ENCODE measurements at regions not wholly inside any gene's neighbourhood (a gene's known extent, or its start where the extent isn't known, plus 50 kb on each side); places are given as distances from the start of the nearest gene placed in this dataset.

DNA sequence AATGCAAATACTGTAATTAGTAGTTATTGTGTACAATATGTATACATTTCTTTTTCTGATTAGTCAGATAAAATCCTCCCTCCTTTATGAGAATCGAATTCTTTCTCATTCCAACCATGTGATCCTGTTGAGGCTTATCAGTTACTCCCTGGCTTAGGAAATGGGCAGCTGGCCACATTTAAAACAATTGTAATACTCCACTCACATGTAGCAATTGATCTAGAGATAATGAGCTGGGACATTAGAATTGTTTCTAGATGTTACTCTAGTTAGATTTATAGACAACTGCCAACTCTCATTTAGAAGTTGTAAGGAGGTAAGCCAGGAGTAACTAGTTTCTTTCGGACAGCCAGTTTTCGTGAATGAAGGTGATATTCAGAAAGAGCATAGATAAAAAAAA, 859.3 kb upstream of the AADAT start (continued):
- TF ChIP-seq, protein P1, sequence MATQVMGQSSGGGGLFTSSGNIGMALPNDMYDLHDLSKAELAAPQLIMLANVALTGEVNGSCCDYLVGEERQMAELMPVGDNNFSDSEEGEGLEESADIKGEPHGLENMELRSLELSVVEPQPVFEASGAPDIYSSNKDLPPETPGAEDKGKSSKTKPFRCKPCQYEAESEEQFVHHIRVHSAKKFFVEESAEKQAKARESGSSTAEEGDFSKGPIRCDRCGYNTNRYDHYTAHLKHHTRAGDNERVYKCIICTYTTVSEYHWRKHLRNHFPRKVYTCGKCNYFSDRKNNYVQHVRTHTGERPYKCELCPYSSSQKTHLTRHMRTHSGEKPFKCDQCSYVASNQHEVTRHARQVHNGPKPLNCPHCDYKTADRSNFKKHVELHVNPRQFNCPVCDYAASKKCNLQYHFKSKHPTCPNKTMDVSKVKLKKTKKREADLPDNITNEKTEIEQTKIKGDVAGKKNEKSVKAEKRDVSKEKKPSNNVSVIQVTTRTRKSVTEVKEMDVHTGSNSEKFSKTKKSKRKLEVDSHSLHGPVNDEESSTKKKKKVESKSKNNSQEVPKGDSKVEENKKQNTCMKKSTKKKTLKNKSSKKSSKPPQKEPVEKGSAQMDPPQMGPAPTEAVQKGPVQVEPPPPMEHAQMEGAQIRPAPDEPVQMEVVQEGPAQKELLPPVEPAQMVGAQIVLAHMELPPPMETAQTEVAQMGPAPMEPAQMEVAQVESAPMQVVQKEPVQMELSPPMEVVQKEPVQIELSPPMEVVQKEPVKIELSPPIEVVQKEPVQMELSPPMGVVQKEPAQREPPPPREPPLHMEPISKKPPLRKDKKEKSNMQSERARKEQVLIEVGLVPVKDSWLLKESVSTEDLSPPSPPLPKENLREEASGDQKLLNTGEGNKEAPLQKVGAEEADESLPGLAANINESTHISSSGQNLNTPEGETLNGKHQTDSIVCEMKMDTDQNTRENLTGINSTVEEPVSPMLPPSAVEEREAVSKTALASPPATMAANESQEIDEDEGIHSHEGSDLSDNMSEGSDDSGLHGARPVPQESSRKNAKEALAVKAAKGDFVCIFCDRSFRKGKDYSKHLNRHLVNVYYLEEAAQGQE (IDR thresholded peaks at IDR 0.05; ENCODE audit: unreplicated experiment), result no peak
- no peak for TF ChIP-seq CREB1 (CRISPR knock-in tag; IDR thresholded peaks at IDR 0.05; ENCODE audit: low read depth)

DNA sequence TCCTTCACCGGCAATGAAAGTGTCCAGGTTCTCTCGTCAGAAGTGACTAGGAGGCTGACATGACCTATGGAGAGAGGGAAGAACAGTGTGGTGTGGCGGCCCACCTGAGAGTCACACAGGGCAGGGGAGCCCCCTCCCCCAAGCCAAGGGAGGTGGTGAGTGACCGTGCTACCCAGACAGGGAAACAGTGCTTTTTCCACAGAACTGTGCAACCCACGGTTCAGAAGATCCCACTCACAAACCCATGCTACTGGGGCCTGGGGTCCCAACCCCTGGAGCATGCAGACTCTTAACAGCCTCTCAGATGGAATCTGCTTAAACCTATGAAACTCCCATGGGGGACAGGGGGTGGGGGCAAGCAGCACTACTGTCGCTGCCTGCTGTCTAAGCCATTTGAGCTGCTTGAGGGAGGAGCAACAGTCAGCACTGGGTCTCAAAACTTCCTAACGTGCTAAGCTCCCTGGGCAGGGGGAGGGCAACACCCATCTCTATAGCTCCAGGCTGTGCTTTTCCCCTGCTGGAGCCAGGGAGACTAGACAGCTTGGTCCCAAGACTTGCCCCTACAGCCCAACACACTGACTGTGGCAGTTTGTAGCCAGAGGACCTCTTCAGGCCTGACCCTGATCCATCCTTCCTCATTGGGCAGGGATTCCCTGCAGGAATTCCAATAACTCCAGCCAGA, 850.4 kb upstream of the AADAT start:
- Mint-ChIP-seq H3K4me3 (no peak overlapping the region), H3K27me3 (ENCODE audit: insufficient read depth, low read depth, poor library complexity) (no peaks in the 10 kb centered on the region), H3K36me3 (ENCODE audit: low read depth) (peaks cover 18% of the 10 kb centered on the region; the same call in 2 of the 3 replicates), H3K4me1 (no peaks in the 10 kb centered on the region), H3K27ac (no peak overlapping the region), H3K9me3 (peaks cover 23% of the 10 kb centered on the region)
- no peak overlapping the region for H3K4me2 ChIP-seq
- no peaks in the 10 kb centered on the region for H3K79me2 ChIP-seq (replicated peaks; ENCODE audit: insufficient read depth)
- H3K4me3 ChIP-seq, result no peak overlapping the region
- no peak for ATAC-seq
- no peaks in the 10 kb centered on the region for H3K4me1 ChIP-seq (ENCODE audit: insufficient read depth)
- no peak for DNase-seq (ENCODE audit: low spot score)
- no peaks in the 10 kb centered on the region for H3F3A ChIP-seq (replicated peaks; ENCODE audit: low read depth)
- H3K9me2 ChIP-seq (ENCODE audit: insufficient read depth), result 0 out of 2 replicates have a peak, but pooled peaks cover 12% of the 10 kb centered on the region
- no peak overlapping the region for H3K27ac ChIP-seq (ENCODE audit: low read depth)
- no peaks in the 10 kb centered on the region for H4K20me1 ChIP-seq (replicated peaks; ENCODE audit: insufficient read depth)
- no peak overlapping the region for H2AFZ ChIP-seq
- H3K27me3 ChIP-seq (ENCODE audit: insufficient read depth), result no peaks in the 10 kb centered on the region
- no peaks in the 10 kb centered on the region for H3K36me3 ChIP-seq (ENCODE audit: insufficient read depth)
- TF ChIP-seq, protein P1 (IDR thresholded peaks at IDR 0.05; ENCODE audit: unreplicated experiment), result no peak
- TF ChIP-seq EZH2 (IDR thresholded peaks at IDR 0.05; ENCODE audit: low read depth, unreplicated experiment) (no peak), NANOG (IDR thresholded peaks at IDR 0.05; ENCODE audit: borderline replicate concordance) (no peak), JUNB (IDR thresholded peaks at IDR 0.05; ENCODE audit: unreplicated experiment) (no peak), CREB1 (CRISPR knock-in tag; IDR thresholded peaks at IDR 0.05; ENCODE audit: low read depth) (no peak), STAT1 (IDR thresholded peaks at IDR 0.05; ENCODE audit: unreplicated experiment) (no peak)
- TF ChIP-seq, protein P2, sequence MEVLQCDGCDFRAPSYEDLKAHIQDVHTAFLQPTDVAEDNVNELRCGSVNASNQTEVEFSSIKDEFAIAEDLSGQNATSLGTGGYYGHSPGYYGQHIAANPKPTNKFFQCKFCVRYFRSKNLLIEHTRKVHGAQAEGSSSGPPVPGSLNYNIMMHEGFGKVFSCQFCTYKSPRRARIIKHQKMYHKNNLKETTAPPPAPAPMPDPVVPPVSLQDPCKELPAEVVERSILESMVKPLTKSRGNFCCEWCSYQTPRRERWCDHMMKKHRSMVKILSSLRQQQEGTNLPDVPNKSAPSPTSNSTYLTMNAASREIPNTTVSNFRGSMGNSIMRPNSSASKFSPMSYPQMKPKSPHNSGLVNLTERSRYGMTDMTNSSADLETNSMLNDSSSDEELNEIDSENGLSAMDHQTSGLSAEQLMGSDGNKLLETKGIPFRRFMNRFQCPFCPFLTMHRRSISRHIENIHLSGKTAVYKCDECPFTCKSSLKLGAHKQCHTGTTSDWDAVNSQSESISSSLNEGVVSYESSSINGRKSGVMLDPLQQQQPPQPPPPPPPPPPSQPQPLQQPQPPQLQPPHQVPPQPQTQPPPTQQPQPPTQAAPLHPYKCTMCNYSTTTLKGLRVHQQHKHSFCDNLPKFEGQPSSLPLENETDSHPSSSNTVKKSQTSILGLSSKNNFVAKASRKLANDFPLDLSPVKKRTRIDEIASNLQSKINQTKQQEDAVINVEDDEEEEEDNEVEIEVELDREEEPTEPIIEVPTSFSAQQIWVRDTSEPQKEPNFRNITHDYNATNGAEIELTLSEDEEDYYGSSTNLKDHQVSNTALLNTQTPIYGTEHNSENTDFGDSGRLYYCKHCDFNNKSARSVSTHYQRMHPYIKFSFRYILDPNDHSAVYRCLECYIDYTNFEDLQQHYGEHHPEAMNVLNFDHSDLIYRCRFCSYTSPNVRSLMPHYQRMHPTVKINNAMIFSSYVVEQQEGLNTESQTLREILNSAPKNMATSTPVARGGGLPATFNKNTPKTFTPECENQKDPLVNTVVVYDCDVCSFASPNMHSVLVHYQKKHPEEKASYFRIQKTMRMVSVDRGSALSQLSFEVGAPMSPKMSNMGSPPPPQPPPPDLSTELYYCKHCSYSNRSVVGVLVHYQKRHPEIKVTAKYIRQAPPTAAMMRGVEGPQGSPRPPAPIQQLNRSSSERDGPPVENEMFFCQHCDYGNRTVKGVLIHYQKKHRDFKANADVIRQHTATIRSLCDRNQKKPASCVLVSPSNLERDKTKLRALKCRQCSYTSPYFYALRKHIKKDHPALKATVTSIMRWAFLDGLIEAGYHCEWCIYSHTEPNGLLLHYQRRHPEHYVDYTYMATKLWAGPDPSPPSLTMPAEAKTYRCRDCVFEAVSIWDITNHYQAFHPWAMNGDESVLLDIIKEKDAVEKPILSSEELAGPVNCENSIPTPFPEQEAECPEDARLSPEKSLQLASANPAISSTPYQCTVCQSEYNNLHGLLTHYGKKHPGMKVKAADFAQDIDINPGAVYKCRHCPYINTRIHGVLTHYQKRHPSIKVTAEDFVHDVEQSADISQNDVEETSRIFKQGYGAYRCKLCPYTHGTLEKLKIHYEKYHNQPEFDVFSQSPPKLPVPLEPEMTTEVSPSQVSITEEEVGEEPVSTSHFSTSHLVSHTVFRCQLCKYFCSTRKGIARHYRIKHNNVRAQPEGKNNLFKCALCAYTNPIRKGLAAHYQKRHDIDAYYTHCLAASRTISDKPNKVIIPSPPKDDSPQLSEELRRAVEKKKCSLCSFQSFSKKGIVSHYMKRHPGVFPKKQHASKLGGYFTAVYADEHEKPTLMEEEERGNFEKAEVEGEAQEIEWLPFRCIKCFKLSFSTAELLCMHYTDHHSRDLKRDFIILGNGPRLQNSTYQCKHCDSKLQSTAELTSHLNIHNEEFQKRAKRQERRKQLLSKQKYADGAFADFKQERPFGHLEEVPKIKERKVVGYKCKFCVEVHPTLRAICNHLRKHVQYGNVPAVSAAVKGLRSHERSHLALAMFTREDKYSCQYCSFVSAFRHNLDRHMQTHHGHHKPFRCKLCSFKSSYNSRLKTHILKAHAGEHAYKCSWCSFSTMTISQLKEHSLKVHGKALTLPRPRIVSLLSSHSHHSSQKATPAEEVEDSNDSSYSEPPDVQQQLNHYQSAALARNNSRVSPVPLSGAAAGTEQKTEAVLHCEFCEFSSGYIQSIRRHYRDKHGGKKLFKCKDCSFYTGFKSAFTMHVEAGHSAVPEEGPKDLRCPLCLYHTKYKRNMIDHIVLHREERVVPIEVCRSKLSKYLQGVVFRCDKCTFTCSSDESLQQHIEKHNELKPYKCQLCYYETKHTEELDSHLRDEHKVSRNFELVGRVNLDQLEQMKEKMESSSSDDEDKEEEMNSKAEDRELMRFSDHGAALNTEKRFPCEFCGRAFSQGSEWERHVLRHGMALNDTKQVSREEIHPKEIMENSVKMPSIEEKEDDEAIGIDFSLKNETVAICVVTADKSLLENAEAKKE (CRISPR knock-in tag; IDR thresholded peaks at IDR 0.05), result no peak
- TF ChIP-seq, protein P3, sequence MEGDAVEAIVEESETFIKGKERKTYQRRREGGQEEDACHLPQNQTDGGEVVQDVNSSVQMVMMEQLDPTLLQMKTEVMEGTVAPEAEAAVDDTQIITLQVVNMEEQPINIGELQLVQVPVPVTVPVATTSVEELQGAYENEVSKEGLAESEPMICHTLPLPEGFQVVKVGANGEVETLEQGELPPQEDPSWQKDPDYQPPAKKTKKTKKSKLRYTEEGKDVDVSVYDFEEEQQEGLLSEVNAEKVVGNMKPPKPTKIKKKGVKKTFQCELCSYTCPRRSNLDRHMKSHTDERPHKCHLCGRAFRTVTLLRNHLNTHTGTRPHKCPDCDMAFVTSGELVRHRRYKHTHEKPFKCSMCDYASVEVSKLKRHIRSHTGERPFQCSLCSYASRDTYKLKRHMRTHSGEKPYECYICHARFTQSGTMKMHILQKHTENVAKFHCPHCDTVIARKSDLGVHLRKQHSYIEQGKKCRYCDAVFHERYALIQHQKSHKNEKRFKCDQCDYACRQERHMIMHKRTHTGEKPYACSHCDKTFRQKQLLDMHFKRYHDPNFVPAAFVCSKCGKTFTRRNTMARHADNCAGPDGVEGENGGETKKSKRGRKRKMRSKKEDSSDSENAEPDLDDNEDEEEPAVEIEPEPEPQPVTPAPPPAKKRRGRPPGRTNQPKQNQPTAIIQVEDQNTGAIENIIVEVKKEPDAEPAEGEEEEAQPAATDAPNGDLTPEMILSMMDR (conservative IDR thresholded peaks at IDR 0.05; ENCODE audit: low read depth in 2 of 2), result no peak

Data from GM23338 (cell line).